SK-MEL-5 (cell line): ENCODE measurements at regions not wholly inside any gene's neighbourhood (a gene's known extent, or its start where the extent isn't known, plus 50 kb on each side); places are given as distances from the start of the nearest gene placed in this dataset.

ENCODE experiments used
- DNase-seq: peaks from one replicate; pipeline ENCODE4 v3.0.0-alpha.2; 2016; ENCODE audit warnings: low read depth, low spot score
- in situ Hi-C: cut with HindIII; loops from 2 replicates; pipeline ENCODE4 v1.10.0; 2016; ENCODE audit warnings: low sequenced_read_pairs, high pct_unique_total_duplicates, low pct_unique_long_range_greater_than_20kb

GRCh38 chr11:115724666-115725065 is 220.5 kb upstream of the CADM1 start:
- no peak for DNase-seq
- in situ Hi-C loops: no loop called here

- in situ Hi-C loops: no loop called here
- no peak for DNase-seq
Observed at GRCh38 chr11:115722711-115723110, 218.5 kb upstream of the CADM1 start.

- in situ Hi-C loops: no loop called here
- DNase-seq: no peak
Observed at GRCh38 chr11:115721296-115721995, 217.2 kb upstream of the CADM1 start.

GRCh38 chr11:115720602-115721245 is 216.5 kb upstream of the CADM1 start:
- no peak for DNase-seq
- in situ Hi-C loops: no loop called here

- no peak for DNase-seq
- in situ Hi-C loops: no loop called here
Observed at GRCh38 chr11:115718945-115719344, 214.7 kb upstream of the CADM1 start.

- no peak for DNase-seq
- in situ Hi-C loops: no loop called here
Observed at GRCh38 chr11:115718106-115718505, 213.9 kb upstream of the CADM1 start.

- in situ Hi-C loops: no loop called here
- DNase-seq: peak; percentile 79
Observed at GRCh38 chr11:115716601-115717529, 212.7 kb upstream of the CADM1 start.

- in situ Hi-C loops: no loop called here
- no peak for DNase-seq
Observed at GRCh38 chr11:115716080-115716479, 211.9 kb upstream of the CADM1 start.

- DNase-seq: no peak
- in situ Hi-C loops: no loop called here
Observed at GRCh38 chr11:115715251-115715770, 211.1 kb upstream of the CADM1 start.

- peak; percentile 83 for DNase-seq
- in situ Hi-C loops: no loop called here
Observed at GRCh38 chr11:115712296-115712695, 208.1 kb upstream of the CADM1 start.

GRCh38 chr11:115710980-115711379 is 206.8 kb upstream of the CADM1 start:
- DNase-seq: no peak
- in situ Hi-C loops: no loop called here

- in situ Hi-C loops: no loop called here
- DNase-seq: no peak
Observed at GRCh38 chr11:115710426-115710825, 206.2 kb upstream of the CADM1 start.

- in situ Hi-C loops: no loop called here
- no peak for DNase-seq
Observed at GRCh38 chr11:115709297-115709696, 205.1 kb upstream of the CADM1 start.

- no peak for DNase-seq
Observed at GRCh38 chr11:115707180-115707905, 203.1 kb upstream of the CADM1 start.

GRCh38 chr11:115706626-115707135 is 202.5 kb upstream of the CADM1 start:
- no peak for DNase-seq
- in situ Hi-C loops: no loop called here

More at GRCh38 chr11:115707180-115707905, 203.1 kb upstream of the CADM1 start:
- in situ Hi-C loops: no loop called here

- in situ Hi-C loops: no loop called here
Observed at GRCh38 chr11:115705200-115705599, 201.0 kb upstream of the CADM1 start.

More at GRCh38 chr11:115705200-115705599, 201.0 kb upstream of the CADM1 start:
- no peak for DNase-seq
